ENCODE measurements at regions not wholly inside any gene's neighbourhood (a gene's known extent, or its start where the extent isn't known, plus 50 kb on each side); places are given as distances from the start of the nearest gene placed in this dataset.

DNA sequence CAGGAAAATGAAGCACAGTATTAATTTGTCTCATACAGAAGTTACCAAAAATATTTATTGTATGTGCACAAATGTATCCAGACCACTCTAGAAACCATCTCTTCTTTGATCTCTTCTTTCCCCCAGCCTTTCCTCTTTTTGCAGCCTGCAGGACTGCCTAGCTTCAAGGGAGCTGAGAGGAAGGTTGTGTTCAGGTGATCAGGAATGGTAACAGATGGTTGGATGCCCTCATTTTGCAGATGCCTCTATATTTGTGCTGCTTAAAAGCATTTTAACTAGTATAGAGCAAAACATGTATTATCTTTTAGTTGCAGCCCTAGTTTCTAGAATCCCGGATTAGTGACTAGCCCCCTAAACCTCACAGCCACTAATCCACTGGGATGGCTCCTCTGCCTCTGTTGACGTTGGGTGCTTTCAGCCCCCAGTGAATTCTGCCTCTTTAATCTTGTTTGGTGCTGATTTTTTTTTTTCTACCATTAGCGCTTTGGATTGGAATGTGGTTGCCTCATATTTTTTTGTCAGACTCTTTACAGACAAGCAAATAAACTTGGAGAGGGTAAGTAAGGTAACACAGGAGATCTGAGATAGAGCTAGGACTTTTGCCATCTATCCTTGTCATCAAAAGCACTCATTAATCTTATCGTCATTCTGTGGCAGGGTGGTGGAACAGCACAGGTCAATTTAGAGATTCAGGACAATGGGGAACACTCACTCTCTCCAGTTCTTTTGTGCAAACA is 103.8 kb upstream of the NDUFV2 start (continued):
- TF ChIP-seq, protein P1, sequence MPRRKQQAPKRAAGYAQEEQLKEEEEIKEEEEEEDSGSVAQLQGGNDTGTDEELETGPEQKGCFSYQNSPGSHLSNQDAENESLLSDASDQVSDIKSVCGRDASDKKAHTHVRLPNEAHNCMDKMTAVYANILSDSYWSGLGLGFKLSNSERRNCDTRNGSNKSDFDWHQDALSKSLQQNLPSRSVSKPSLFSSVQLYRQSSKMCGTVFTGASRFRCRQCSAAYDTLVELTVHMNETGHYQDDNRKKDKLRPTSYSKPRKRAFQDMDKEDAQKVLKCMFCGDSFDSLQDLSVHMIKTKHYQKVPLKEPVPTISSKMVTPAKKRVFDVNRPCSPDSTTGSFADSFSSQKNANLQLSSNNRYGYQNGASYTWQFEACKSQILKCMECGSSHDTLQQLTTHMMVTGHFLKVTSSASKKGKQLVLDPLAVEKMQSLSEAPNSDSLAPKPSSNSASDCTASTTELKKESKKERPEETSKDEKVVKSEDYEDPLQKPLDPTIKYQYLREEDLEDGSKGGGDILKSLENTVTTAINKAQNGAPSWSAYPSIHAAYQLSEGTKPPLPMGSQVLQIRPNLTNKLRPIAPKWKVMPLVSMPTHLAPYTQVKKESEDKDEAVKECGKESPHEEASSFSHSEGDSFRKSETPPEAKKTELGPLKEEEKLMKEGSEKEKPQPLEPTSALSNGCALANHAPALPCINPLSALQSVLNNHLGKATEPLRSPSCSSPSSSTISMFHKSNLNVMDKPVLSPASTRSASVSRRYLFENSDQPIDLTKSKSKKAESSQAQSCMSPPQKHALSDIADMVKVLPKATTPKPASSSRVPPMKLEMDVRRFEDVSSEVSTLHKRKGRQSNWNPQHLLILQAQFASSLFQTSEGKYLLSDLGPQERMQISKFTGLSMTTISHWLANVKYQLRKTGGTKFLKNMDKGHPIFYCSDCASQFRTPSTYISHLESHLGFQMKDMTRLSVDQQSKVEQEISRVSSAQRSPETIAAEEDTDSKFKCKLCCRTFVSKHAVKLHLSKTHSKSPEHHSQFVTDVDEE (CRISPR knock-in tag; IDR thresholded peaks at IDR 0.05) = no peak

DNA sequence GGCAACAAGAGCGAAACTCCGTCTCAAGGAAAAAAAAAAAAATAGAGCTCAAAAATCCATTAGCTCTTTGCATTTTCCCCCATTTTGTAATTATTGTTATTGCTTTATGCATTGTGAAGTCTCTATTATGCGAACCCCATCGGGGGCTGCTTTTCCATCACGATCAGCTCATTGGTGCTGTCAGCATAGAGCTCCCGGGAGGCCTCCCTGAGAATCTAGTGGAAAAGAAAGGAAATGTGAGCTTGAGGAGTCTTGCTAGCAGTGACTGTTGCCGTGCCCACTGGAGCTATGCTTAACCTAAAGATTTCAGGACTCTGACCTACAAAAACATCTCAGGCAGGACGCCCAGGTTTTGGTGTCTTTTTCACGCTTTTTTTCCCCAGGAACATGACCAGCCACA is 102.6 kb upstream of the NDUFV2 start:
- TF ChIP-seq, protein P1 (CRISPR knock-in tag; IDR thresholded peaks at IDR 0.05) = no peak
- TF ChIP-seq RARB (CRISPR knock-in tag; IDR thresholded peaks at IDR 0.05) (no peak), ZFP3 (CRISPR knock-in tag; IDR thresholded peaks at IDR 0.05) (no peak), GLIS3 (CRISPR knock-in tag; IDR thresholded peaks at IDR 0.05) (no peak), ZC3H10 (CRISPR knock-in tag; IDR thresholded peaks at IDR 0.05) (no peak), ARNTL (CRISPR knock-in tag; IDR thresholded peaks at IDR 0.05; ENCODE audit: borderline replicate concordance, low read depth) (no peak), TOX (CRISPR knock-in tag; IDR thresholded peaks at IDR 0.05; ENCODE audit: borderline replicate concordance) (no peak), PPARA (CRISPR knock-in tag; IDR thresholded peaks at IDR 0.05; ENCODE audit: borderline replicate concordance) (no peak), ZFP30 (CRISPR knock-in tag; IDR thresholded peaks at IDR 0.05) (no peak), SNAI2 (CRISPR knock-in tag; IDR thresholded peaks at IDR 0.05) (no peak), ESRRG (CRISPR knock-in tag; IDR thresholded peaks at IDR 0.05) (no peak)
- TF ChIP-seq, protein P2, sequence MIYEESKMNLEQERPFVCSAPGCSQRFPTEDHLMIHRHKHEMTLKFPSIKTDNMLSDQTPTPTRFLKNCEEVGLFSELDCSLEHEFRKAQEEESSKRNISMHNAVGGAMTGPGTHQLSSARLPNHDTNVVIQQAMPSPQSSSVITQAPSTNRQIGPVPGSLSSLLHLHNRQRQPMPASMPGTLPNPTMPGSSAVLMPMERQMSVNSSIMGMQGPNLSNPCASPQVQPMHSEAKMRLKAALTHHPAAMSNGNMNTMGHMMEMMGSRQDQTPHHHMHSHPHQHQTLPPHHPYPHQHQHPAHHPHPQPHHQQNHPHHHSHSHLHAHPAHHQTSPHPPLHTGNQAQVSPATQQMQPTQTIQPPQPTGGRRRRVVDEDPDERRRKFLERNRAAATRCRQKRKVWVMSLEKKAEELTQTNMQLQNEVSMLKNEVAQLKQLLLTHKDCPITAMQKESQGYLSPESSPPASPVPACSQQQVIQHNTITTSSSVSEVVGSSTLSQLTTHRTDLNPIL (CRISPR knock-in tag; IDR thresholded peaks at IDR 0.05; ENCODE audit: low read depth) = no peak
- TF ChIP-seq, protein P3, sequence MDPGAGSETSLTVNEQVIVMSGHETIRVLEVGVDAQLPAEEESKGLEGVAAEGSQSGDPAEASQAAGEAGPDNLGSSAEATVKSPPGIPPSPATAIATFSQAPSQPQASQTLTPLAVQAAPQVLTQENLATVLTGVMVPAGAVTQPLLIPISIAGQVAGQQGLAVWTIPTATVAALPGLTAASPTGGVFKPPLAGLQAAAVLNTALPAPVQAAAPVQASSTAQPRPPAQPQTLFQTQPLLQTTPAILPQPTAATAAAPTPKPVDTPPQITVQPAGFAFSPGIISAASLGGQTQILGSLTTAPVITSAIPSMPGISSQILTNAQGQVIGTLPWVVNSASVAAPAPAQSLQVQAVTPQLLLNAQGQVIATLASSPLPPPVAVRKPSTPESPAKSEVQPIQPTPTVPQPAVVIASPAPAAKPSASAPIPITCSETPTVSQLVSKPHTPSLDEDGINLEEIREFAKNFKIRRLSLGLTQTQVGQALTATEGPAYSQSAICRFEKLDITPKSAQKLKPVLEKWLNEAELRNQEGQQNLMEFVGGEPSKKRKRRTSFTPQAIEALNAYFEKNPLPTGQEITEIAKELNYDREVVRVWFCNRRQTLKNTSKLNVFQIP (CRISPR knock-in tag; IDR thresholded peaks at IDR 0.05; ENCODE audit: borderline replicate concordance, low read depth) = no peak
- TF ChIP-seq, protein P4, sequence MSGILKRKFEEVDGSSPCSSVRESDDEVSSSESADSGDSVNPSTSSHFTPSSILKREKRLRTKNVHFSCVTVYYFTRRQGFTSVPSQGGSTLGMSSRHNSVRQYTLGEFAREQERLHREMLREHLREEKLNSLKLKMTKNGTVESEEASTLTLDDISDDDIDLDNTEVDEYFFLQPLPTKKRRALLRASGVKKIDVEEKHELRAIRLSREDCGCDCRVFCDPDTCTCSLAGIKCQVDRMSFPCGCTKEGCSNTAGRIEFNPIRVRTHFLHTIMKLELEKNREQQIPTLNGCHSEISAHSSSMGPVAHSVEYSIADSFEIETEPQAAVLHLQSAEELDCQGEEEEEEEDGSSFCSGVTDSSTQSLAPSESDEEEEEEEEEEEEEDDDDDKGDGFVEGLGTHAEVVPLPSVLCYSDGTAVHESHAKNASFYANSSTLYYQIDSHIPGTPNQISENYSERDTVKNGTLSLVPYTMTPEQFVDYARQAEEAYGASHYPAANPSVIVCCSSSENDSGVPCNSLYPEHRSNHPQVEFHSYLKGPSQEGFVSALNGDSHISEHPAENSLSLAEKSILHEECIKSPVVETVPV (CRISPR knock-in tag; IDR thresholded peaks at IDR 0.05) = no peak
- TF ChIP-seq, protein P5, sequence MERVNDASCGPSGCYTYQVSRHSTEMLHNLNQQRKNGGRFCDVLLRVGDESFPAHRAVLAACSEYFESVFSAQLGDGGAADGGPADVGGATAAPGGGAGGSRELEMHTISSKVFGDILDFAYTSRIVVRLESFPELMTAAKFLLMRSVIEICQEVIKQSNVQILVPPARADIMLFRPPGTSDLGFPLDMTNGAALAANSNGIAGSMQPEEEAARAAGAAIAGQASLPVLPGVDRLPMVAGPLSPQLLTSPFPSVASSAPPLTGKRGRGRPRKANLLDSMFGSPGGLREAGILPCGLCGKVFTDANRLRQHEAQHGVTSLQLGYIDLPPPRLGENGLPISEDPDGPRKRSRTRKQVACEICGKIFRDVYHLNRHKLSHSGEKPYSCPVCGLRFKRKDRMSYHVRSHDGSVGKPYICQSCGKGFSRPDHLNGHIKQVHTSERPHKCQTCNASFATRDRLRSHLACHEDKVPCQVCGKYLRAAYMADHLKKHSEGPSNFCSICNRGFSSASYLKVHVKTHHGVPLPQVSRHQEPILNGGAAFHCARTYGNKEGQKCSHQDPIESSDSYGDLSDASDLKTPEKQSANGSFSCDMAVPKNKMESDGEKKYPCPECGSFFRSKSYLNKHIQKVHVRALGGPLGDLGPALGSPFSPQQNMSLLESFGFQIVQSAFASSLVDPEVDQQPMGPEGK (CRISPR knock-in tag; IDR thresholded peaks at IDR 0.05; ENCODE audit: borderline replicate concordance) = no peak
- no peak for ATAC-seq

DNA sequence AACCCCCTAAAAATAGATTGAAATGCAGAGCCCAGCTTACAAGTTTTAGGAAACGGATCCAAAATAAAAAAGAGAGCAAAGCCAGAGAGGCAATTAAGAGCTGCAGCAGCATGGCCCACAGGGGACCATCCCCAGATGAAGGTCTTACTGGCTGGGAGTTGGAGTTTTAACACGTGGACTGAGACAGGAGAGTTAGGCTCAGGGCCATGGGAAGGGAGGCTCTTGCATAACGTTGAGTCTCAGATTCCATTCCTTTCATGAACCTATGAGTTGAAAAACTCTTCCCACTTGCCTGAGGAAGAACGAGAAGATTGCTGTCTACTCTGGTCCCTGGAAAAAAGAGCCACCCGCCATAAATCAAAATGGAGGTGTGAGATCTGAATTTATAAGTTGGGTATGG is 101.8 kb upstream of the NDUFV2 start:
- ATAC-seq = no peak
- TF ChIP-seq, protein P3 (CRISPR knock-in tag; IDR thresholded peaks at IDR 0.05; ENCODE audit: borderline replicate concordance, low read depth) = no peak
- no peak for TF ChIP-seq ZNF565 (CRISPR knock-in tag; conservative IDR thresholded peaks at IDR 0.05; ENCODE audit: low read depth)
- TF ChIP-seq ZFP30 (CRISPR knock-in tag; IDR thresholded peaks at IDR 0.05) = no peak
- no peak for TF ChIP-seq ZFP3 (CRISPR knock-in tag; IDR thresholded peaks at IDR 0.05)
- TF ChIP-seq, protein P1 (CRISPR knock-in tag; IDR thresholded peaks at IDR 0.05) = no peak
- TF ChIP-seq, protein P4 (CRISPR knock-in tag; IDR thresholded peaks at IDR 0.05) = no peak
- no peak for TF ChIP-seq ARNTL (CRISPR knock-in tag; IDR thresholded peaks at IDR 0.05; ENCODE audit: borderline replicate concordance, low read depth)
- no peak for TF ChIP-seq TOX (CRISPR knock-in tag; IDR thresholded peaks at IDR 0.05; ENCODE audit: borderline replicate concordance)
- TF ChIP-seq GLIS3 (CRISPR knock-in tag; IDR thresholded peaks at IDR 0.05) = no peak

Measured in SK-N-SH treated with all-trans-retinoic acid at 6 μM for 48 hours (cell line).